ENCODE measurements at regions not wholly inside any gene's neighbourhood (a gene's known extent, or its start where the extent isn't known, plus 50 kb on each side); places are given as distances from the start of the nearest gene placed in this dataset.

DNA sequence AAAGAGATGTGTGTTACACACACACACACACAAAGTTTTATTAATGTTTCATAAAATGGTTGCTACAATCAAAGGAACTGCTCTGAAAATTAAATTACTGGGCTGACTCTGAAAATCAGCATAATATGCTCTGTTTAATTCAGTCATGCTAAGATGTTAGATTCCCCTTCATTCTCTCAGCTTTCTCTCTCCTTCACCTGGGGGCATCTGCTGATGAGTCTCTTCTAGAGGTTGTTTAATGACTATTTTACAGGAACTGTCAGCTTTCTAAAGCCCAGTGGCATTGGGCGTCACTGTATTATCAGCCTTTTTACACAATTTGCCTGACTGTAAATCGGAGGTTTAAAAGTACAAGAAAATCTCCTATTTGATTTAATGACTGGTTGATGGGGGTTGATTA lies 559.7 kb upstream of the POU3F2 start:
- Histone ChIP-seq H3K23me2 (ENCODE audit: low read depth, low read length) (no peaks in the 10 kb centered on the region), H4K5ac (ENCODE audit: insufficient read length, low read depth, low read length) (no peak overlapping the region), H2AFZ (ENCODE audit: low read length) (no peak overlapping the region), H3K4me2 (ENCODE audit: insufficient read depth in 1 of 2, low read depth in 2 of 2, low read length in 2 of 2) (no peak overlapping the region), H3K27me3 (replicated peaks in 1 of 4; ENCODE audit: control insufficient read depth in 3 of 4, extremely low read depth in 1 of 4, insufficient read depth in 3 of 4, low read length in 3 of 4) (no peaks in the 10 kb centered on the region), H4K20me1 (replicated peaks in 1 of 2; ENCODE audit: control insufficient read depth in 1 of 2, insufficient read depth in 2 of 2, low read length in 2 of 2) (no peaks in the 10 kb centered on the region), H3K56ac (replicated peaks; ENCODE audit: insufficient read length, low read depth, low read length) (no peak overlapping the region), H3K36me3 (ENCODE audit: control insufficient read depth in 2 of 4, insufficient read depth in 4 of 4, low read length in 3 of 4) (no peaks in the 10 kb centered on the region), H2BK120ac (replicated peaks; ENCODE audit: low read depth, low read length) (no peak overlapping the region), H3K9me3 (ENCODE audit: insufficient read depth in 2 of 2, low read depth in 1 of 2, low read length in 1 of 2) (no peaks in the 10 kb centered on the region), H3K79me2 (ENCODE audit: control insufficient read depth in 1 of 2, insufficient read depth in 2 of 2, low read length in 2 of 2) (no peaks in the 10 kb centered on the region), H3K4me1 (replicated peaks in 1 of 4; ENCODE audit: control insufficient read depth in 3 of 4, insufficient read depth in 4 of 4, low read length in 3 of 4) (no peaks in the 10 kb centered on the region), H2AK5ac (ENCODE audit: low read depth, low read length) (no peak overlapping the region), H2BK15ac (ENCODE audit: low read length) (no peak overlapping the region), H3K18ac (ENCODE audit: extremely low read depth, low read length) (no peak overlapping the region), H3K79me1 (ENCODE audit: low read depth, low read length) (no peaks in the 10 kb centered on the region), H4K8ac (ENCODE audit: extremely low read depth, insufficient read depth, low read length) (no peak overlapping the region), H2BK5ac (ENCODE audit: low read depth, low read length) (no peak overlapping the region), H3K4ac (replicated peaks; ENCODE audit: insufficient read length, low read depth, low read length) (no peak overlapping the region), H3K27ac (ENCODE audit: low read depth, low read length) (no peak overlapping the region), H2BK12ac (ENCODE audit: low read depth, low read length) (no peak overlapping the region), H3K9ac (replicated peaks in 1 of 4; ENCODE audit: extremely low read depth in 1 of 4, low read depth in 3 of 4, low read length in 3 of 4) (no peak overlapping the region), H3K23ac (ENCODE audit: insufficient read length) (no peak overlapping the region), H3K14ac (ENCODE audit: insufficient read length) (no peak overlapping the region), H2BK20ac (ENCODE audit: low read length) (no peak overlapping the region), H3K4me3 (ENCODE audit: extremely low read depth in 1 of 4, insufficient read depth in 2 of 4, low read depth in 3 of 4, low read length in 4 of 4) (no peak overlapping the region), H4K91ac (replicated peaks; ENCODE audit: insufficient read length, low read length) (no peak overlapping the region)
- DNase-seq (ENCODE audit: low read depth in 1 of 2, low spot score in 2 of 2) (no peak), FAIRE-seq (no peak)
- TF ChIP-seq RBBP5 (IDR thresholded peaks at IDR 0.05; ENCODE audit: borderline replicate concordance, low read depth, low read length) = no peak
- TF ChIP-seq KDM5A (IDR thresholded peaks at IDR 0.05; ENCODE audit: low read length) = no peak
- TF ChIP-seq, protein P1, sequence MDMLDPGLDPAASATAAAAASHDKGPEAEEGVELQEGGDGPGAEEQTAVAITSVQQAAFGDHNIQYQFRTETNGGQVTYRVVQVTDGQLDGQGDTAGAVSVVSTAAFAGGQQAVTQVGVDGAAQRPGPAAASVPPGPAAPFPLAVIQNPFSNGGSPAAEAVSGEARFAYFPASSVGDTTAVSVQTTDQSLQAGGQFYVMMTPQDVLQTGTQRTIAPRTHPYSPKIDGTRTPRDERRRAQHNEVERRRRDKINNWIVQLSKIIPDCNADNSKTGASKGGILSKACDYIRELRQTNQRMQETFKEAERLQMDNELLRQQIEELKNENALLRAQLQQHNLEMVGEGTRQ (IDR thresholded peaks at IDR 0.05; ENCODE audit: low read length) = no peak
- TF ChIP-seq CHD2 (IDR thresholded peaks at IDR 0.05; ENCODE audit: low read length) = no peak
- TF ChIP-seq SAP30 (IDR thresholded peaks at IDR 0.05; ENCODE audit: insufficient read depth, insufficient replicate concordance, low read length) = no peak
- no peak for TF ChIP-seq CTBP2 (IDR thresholded peaks at IDR 0.05; ENCODE audit: borderline replicate concordance, insufficient read depth, insufficient read length, low read length)
- TF ChIP-seq RXRA (IDR thresholded peaks at IDR 0.05; ENCODE audit: insufficient read depth, low read depth, low read length) = no peak
- WGBS, 2 experiments (ENCODE audit: extremely low coverage in 1 of 2, insufficient coverage in 1 of 2, insufficient read length in 1 of 2, insufficient replicate concordance in 2 of 2, low coverage in 1 of 2, low lambda C conversion rate in 2 of 2, missing lambda C conversion rate in 1 of 2) = 66% methylated on average over 2 of the region's 2 CpGs; no CpG with 5 or more reads in 1 of the 2 experiments
- ChIA-PET POLR2A (ENCODE audit: partially characterized antibody) (no interaction called here), CTCF (ENCODE audit: partially characterized antibody) (no interaction called here)
